Tibial artery (tissue), 4 donors: ENCODE measurements at regions not wholly inside any gene's neighbourhood (a gene's known extent, or its start where the extent isn't known, plus 50 kb on each side); places are given as distances from the start of the nearest gene placed in this dataset.

ENCODE experiments used
- DNase-seq, 2 donors: peaks; one replicate each; pipeline ENCODE4 v3.0.0-alpha.2; 2019
- H3K27ac ChIP-seq, 2 donors: fragments of 200-600 bp; sonication (generic) in 1 of 2; 1 replicate in 1 of 2; 2 replicates in 1 of 2; pipeline ENCODE4 v1.5.1; 2018 to 2019; ENCODE audit warnings: mild to moderate bottlenecking in 1 of 2
- H3K27me3 ChIP-seq, 2 donors: fragments of 200-600 bp; sonication (generic) in 1 of 2; one replicate each; pipeline versions ENCODE4 v1.5.1 to v1.6.0; 2016 to 2019
- H3K36me3 ChIP-seq, 3 donors: fragments of 200-600 bp; sonication (generic) in 2 of 3; one replicate each; pipeline ENCODE4 v1.5.1; 2016 to 2019; ENCODE audit warnings: mild to moderate bottlenecking in 2 of 3
- H3K4me1 ChIP-seq, 4 donors: fragments of 200-600 bp; sonication (generic) in 2 of 4; 1 replicate in 3 of 4; 2 replicates in 1 of 4; pipeline ENCODE4 v1.5.1; 2016 to 2019
- H3K4me3 ChIP-seq, 2 donors: fragments of 200-600 bp; sonication (generic) in 1 of 2; 1 replicate in 1 of 2; 2 replicates in 1 of 2; pipeline ENCODE4 v1.5.1; 2018 to 2019; ENCODE audit warnings: mild to moderate bottlenecking in 2 of 2
- H3K9me3 ChIP-seq, 3 donors: fragments of 200-600 bp; sonication (generic) in 1 of 3; one replicate each; pipeline ENCODE4 v1.5.1; 2016 to 2019
- CTCF ChIP-seq, 2 experiments: fragments of 200-600 bp in 1 of 2; fragments of 450-650 bp in 1 of 2; IDR thresholded peaks; one replicate each; pipeline ENCODE4 v1.5.1; 2017 to 2019; ENCODE audit warnings: antibody characterized with exemption in 2 of 2, mild to moderate bottlenecking in 1 of 2, moderate library complexity in 1 of 2
- intact Hi-C: fragments of 100-400 bp; cut with DNase I; formaldehyde crosslinking; loops from one replicate; pipeline ENCODE4 v1.15.0; 2023; ENCODE audit warnings: low total_unique reads

- no peak for TF ChIP-seq CTCF (IDR thresholded peaks at IDR 0.05)
- intact Hi-C loops: no loop called here
- H3K27me3 ChIP-seq: no peaks in the 10 kb centered on the region
- no peak overlapping the region for H3K4me3 ChIP-seq
- H3K36me3 ChIP-seq: no peaks in the 10 kb centered on the region
- H3K27ac ChIP-seq: no peak overlapping the region
- H3K9me3 ChIP-seq: no peaks in the 10 kb centered on the region
- no peaks in the 10 kb centered on the region for H3K4me1 ChIP-seq
- DNase-seq: no peak
Observed at GRCh38 chr18:37948471-37948870, 382.9 kb upstream of the CELF4 start.

- TF ChIP-seq CTCF (IDR thresholded peaks at IDR 0.05): no peak
- no peak overlapping the region for H3K4me3 ChIP-seq
- no peaks in the 10 kb centered on the region for H3K4me1 ChIP-seq
- no peak for DNase-seq
- no peak overlapping the region for H3K27ac ChIP-seq
- H3K36me3 ChIP-seq: no peaks in the 10 kb centered on the region
- no peaks in the 10 kb centered on the region for H3K27me3 ChIP-seq
- intact Hi-C loops: no loop called here
- no peaks in the 10 kb centered on the region for H3K9me3 ChIP-seq
Observed at GRCh38 chr18:37946324-37946723, 380.7 kb upstream of the CELF4 start.

GRCh38 chr18:37944700-37945270, 379.2 kb upstream of the CELF4 start:
- TF ChIP-seq CTCF (IDR thresholded peaks at IDR 0.05): no peak
- DNase-seq: no peak
- H3K27me3 ChIP-seq: no peaks in the 10 kb centered on the region
- H3K4me1 ChIP-seq: no peaks in the 10 kb centered on the region
- no peak overlapping the region for H3K27ac ChIP-seq
- H3K4me3 ChIP-seq: no peak overlapping the region
- no peaks in the 10 kb centered on the region for H3K36me3 ChIP-seq
- H3K9me3 ChIP-seq: no peaks in the 10 kb centered on the region
- intact Hi-C loops: no loop called here

GRCh38 chr18:37937287-37937686, 371.7 kb upstream of the CELF4 start:
- no peak for DNase-seq

GRCh38 chr18:37935086-37935485, 369.5 kb upstream of the CELF4 start:
- no peak for TF ChIP-seq CTCF (IDR thresholded peaks at IDR 0.05)
- intact Hi-C loops: no loop called here
- Histone ChIP-seq H3K27me3 (no peaks in the 10 kb centered on the region), H3K27ac (no peak overlapping the region), H3K4me3 (no peak overlapping the region), H3K4me1 (no peaks in the 10 kb centered on the region), H3K36me3 (no peaks in the 10 kb centered on the region), H3K9me3 (no peaks in the 10 kb centered on the region)
- no peak for DNase-seq

More at GRCh38 chr18:37937287-37937686, 371.7 kb upstream of the CELF4 start:
- Histone ChIP-seq H3K36me3 (no peaks in the 10 kb centered on the region), H3K4me1 (no peaks in the 10 kb centered on the region), H3K27ac (no peak overlapping the region), H3K27me3 (no peaks in the 10 kb centered on the region), H3K4me3 (no peak overlapping the region), H3K9me3 (no peaks in the 10 kb centered on the region)
- intact Hi-C loops: no loop called here
- no peak for TF ChIP-seq CTCF (IDR thresholded peaks at IDR 0.05)

- no peaks in the 10 kb centered on the region for H3K36me3 ChIP-seq
- no peak overlapping the region for H3K27ac ChIP-seq
- H3K27me3 ChIP-seq: no peaks in the 10 kb centered on the region
- no peak for DNase-seq
- no peak for TF ChIP-seq CTCF (IDR thresholded peaks at IDR 0.05)
- H3K4me1 ChIP-seq: no peaks in the 10 kb centered on the region
- intact Hi-C loops: no loop called here
- no peak overlapping the region for H3K4me3 ChIP-seq
- no peaks in the 10 kb centered on the region for H3K9me3 ChIP-seq
Observed at GRCh38 chr18:37930640-37931039, 365.0 kb upstream of the CELF4 start.
